Gastroesophageal sphincter (tissue), 4 donors: ENCODE measurements at regions not wholly inside any gene's neighbourhood (a gene's known extent, or its start where the extent isn't known, plus 50 kb on each side); places are given as distances from the start of the nearest gene placed in this dataset.

ENCODE experiments used
- ATAC-seq: fragments of 150-250 bp; one replicate; pipeline ENCODE4 v1.9.1; 2016; ENCODE audit warnings: mild to moderate bottlenecking, moderate library complexity
- H3K27ac ChIP-seq, 4 donors: fragments of 200-600 bp; sonication (generic) in 3 of 4; 1 replicate in 3 of 4; 2 replicates in 1 of 4; pipeline ENCODE4 v1.5.1; 2016 to 2019
- H3K27me3 ChIP-seq: fragments of 200-600 bp; sonication (generic); one replicate; pipeline ENCODE4 v1.5.1; 2019
- H3K36me3 ChIP-seq, 2 donors: fragments of 200-600 bp; sonication (generic); one replicate each; pipeline ENCODE4 v1.5.1; 2019; ENCODE audit warnings: control low read depth in 1 of 2
- H3K4me1 ChIP-seq, 3 donors: fragments of 200-600 bp; sonication (generic); 1 replicate in 2 of 3; 2 replicates in 1 of 3; pipeline ENCODE4 v1.5.1; 2016 to 2019; ENCODE audit warnings: control low read depth in 2 of 3
- H3K4me3 ChIP-seq, 2 donors: fragments of 200-600 bp; sonication (generic); one replicate each; pipeline ENCODE4 v1.5.1; 2019; ENCODE audit warnings: mild to moderate bottlenecking in 1 of 2, moderate library complexity in 1 of 2
- H3K9me3 ChIP-seq, 3 donors: fragments of 200-600 bp; sonication (generic); one replicate each; pipeline ENCODE4 v1.5.1; 2017 to 2019; ENCODE audit warnings: control low read depth in 2 of 3
- EP300 ChIP-seq: sonication (generic); formaldehyde crosslinking; IDR thresholded peaks from one replicate; pipeline ENCODE4 v1.6.1; 2017; ENCODE audit warnings: antibody characterized with exemption, mild to moderate bottlenecking
- POLR2A ChIP-seq, 2 donors: fragments of 450-650 bp; IDR thresholded peaks; one replicate each; pipeline ENCODE4 v1.6.1; 2017; ENCODE audit warnings: antibody characterized with exemption in 2 of 2, mild to moderate bottlenecking in 2 of 2, moderate library complexity in 1 of 2
- POLR2AphosphoS5 ChIP-seq: sonication (generic); formaldehyde crosslinking; IDR thresholded peaks from one replicate; pipeline ENCODE4 v1.6.1; 2017; ENCODE audit warnings: antibody characterized with exemption
- WGBS, 2 donors: methylation state at CpG; one replicate each; pipeline ENCODE4 v1.1.5; 2018; ENCODE audit warnings: low coverage in 1 of 2; 5-methylcytosine and 5-hydroxymethylcytosine counted together
- TF ChIP-seq, protein P1 (sequence below), 4 experiments: fragments of 200-600 bp in 2 of 4; fragments of 450-650 bp in 2 of 4; sonication (generic) in 1 of 4; IDR thresholded peaks; one replicate each; pipeline ENCODE4 v1.5.1; 2017 to 2019; ENCODE audit warnings: antibody characterized with exemption in 4 of 4, mild to moderate bottlenecking in 2 of 4, moderate library complexity in 2 of 4

DNA sequence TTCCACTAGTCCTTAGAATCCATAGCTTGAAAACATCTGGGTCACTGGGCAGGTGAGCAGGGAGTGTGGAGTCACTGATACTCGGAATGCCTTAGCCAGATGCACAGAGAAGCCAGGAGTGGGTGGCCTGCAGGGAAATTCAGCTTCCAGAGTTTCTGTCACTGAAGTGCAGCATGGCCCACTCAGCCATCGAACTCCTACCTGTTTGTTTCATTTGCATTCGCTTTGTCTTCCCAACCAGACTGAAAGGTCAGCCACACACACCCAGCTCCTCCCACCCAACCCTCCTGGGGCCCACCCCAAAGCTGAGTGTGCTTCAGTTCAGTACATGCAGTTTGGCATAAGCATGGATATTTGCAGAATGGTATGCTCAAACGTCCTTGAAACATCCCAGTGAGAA, 124.5 kb upstream of the ATP10A start:
- no peaks in the 10 kb centered on the region for H3K36me3 ChIP-seq
- no peak for ATAC-seq
- H3K27me3 ChIP-seq, result no peaks in the 10 kb centered on the region
- no peaks in the 10 kb centered on the region for H3K9me3 ChIP-seq
- H3K4me1 ChIP-seq, result no peaks in the 10 kb centered on the region
- no peak overlapping the region for H3K27ac ChIP-seq
- no peak for TF ChIP-seq EP300
- TF ChIP-seq POLR2AphosphoS5, result no peak
- TF ChIP-seq POLR2A (IDR thresholded peaks at IDR 0.05), result no peak
- TF ChIP-seq, protein P1, sequence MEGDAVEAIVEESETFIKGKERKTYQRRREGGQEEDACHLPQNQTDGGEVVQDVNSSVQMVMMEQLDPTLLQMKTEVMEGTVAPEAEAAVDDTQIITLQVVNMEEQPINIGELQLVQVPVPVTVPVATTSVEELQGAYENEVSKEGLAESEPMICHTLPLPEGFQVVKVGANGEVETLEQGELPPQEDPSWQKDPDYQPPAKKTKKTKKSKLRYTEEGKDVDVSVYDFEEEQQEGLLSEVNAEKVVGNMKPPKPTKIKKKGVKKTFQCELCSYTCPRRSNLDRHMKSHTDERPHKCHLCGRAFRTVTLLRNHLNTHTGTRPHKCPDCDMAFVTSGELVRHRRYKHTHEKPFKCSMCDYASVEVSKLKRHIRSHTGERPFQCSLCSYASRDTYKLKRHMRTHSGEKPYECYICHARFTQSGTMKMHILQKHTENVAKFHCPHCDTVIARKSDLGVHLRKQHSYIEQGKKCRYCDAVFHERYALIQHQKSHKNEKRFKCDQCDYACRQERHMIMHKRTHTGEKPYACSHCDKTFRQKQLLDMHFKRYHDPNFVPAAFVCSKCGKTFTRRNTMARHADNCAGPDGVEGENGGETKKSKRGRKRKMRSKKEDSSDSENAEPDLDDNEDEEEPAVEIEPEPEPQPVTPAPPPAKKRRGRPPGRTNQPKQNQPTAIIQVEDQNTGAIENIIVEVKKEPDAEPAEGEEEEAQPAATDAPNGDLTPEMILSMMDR (IDR thresholded peaks at IDR 0.05), result no peak
- WGBS, 2 donors, result 40 to 57% methylated on average over 1 to 3 of the region's 4 CpGs
- no peak overlapping the region for H3K4me3 ChIP-seq

DNA sequence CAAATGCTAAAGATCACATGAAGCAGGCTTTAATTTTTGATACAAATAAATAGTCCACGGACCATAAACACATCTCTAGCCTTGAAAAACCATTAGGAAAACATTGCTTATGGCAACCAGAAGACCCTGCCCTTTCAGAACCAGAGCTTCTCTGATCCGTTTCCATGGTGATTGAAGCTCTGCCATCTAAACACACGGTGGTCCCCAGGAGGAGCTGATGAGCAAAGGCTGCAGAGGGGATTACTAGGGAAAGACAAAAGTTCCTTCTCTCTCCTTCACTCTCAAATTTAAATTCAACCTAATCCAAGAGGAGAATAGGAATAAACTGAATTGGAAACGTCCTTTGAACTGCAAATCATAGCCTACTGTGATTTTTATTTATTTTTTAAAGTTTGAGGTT, 122.0 kb upstream of the ATP10A start:
- Histone ChIP-seq H3K9me3 (no peaks in the 10 kb centered on the region), H3K36me3 (no peaks in the 10 kb centered on the region), H3K27ac (no peak overlapping the region), H3K4me3 (no peak overlapping the region), H3K27me3 (no peaks in the 10 kb centered on the region), H3K4me1 (no peaks in the 10 kb centered on the region)
- TF ChIP-seq POLR2A (IDR thresholded peaks at IDR 0.05) (no peak), POLR2AphosphoS5 (no peak), EP300 (no peak)
- TF ChIP-seq, protein P1 (IDR thresholded peaks at IDR 0.05), result no peak
- WGBS, 2 donors, result 17 to 38% methylated on average over 4 of the region's 4 CpGs
- ATAC-seq, result no peak

DNA sequence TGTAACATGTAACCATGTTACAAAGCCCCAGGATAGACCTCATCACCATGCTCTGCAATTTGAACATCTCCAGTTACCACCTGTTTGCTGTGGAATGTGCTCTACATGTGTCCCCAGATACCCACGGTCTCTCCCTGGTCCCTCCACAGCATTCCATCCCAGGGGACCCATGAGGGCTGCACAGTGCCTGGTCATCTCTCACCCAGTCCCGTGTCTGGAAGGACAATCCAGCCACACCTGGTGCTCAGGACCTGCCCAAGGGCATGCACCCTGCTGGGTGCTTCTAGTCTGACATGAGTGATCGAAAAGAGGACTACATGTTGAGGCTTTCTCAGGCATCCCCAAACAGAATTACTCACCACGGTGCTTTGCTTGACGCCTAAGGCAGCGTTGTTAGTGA, 119.6 kb upstream of the ATP10A start:
- H3K27me3 ChIP-seq, result no peaks in the 10 kb centered on the region
- no peaks in the 10 kb centered on the region for H3K36me3 ChIP-seq
- ATAC-seq, result no peak
- no peaks in the 10 kb centered on the region for H3K4me1 ChIP-seq
- H3K4me3 ChIP-seq, result no peak overlapping the region
- H3K27ac ChIP-seq, result no peak overlapping the region
- TF ChIP-seq POLR2A (IDR thresholded peaks at IDR 0.05), result no peak
- TF ChIP-seq, protein P1 (IDR thresholded peaks at IDR 0.05), result no peak
- TF ChIP-seq EP300, result no peak
- WGBS, 2 donors, result 66% methylated on average over 4 of the region's 6 CpGs; no CpG with 5 or more reads in 1 of the 2 donors
- no peaks in the 10 kb centered on the region for H3K9me3 ChIP-seq

DNA sequence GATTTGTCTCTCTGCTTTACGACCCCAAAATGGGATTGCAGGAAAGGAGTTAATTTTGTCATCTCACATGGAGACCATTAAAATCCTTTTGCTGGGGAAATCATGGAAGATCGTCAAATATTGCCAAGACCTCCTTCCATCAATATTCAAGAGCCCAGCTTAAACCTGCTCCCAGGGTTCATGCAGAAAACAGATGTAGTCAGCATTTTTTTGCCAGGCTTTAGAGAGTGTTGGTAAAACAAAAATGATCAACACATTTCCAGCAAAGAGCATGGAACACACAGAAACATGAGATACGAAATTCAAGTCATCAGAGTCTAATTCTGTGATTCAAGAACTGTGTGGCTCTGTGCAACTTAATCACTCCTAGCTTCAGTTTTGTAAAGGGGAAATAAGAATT, 118.0 kb upstream of the ATP10A start:
- Histone ChIP-seq H3K36me3 (no peaks in the 10 kb centered on the region), H3K4me3 (no peak overlapping the region), H3K4me1 (no peaks in the 10 kb centered on the region), H3K27me3 (no peaks in the 10 kb centered on the region), H3K9me3 (no peaks in the 10 kb centered on the region), H3K27ac (no peak overlapping the region)
- ATAC-seq, result no peak
- 64 to 85% methylated on average over 2 to 3 of the region's 3 CpGs for WGBS, 2 donors
- TF ChIP-seq POLR2A (IDR thresholded peaks at IDR 0.05) (no peak), POLR2AphosphoS5 (no peak)

DNA sequence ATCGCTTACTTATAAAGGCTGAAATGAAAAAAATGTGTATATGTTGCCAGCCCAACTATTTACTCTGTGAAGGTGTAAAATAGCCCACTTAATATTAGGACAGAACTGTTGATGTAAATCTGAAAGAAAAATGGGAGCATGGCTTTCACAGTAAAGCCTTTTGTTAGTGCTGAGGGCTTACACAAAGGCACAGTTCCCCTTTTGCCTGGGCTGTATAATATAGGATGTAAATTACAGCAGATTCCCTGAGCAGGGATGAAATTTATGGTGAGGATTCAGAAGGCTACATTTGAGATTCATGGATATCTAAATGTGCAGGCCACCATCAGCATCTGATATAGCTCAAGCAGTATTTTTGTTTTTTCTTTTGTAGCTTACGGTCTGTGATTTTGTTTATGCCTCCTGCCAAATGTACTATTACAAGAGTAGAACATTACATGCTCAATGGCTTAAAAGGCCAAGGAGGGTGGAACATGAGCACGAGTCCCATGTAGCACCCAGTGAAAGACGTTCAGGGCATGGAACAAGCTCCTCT, 109.1 kb upstream of the ATP10A start:
- no peak for TF ChIP-seq EP300
- no peak for TF ChIP-seq POLR2A (IDR thresholded peaks at IDR 0.05)
- TF ChIP-seq, protein P1 (IDR thresholded peaks at IDR 0.05), result no peak
- TF ChIP-seq POLR2AphosphoS5, result no peak
- peaks cover 0 to 45% (median 0%) of the 10 kb centered on the region in 3 donors for H3K4me1 ChIP-seq
- H3K4me3 ChIP-seq, result no peak overlapping the region
- no peaks in the 10 kb centered on the region for H3K27me3 ChIP-seq
- H3K36me3 ChIP-seq, result no peaks in the 10 kb centered on the region
- no peak for ATAC-seq
- H3K9me3 ChIP-seq, result no peaks in the 10 kb centered on the region
- WGBS, 2 donors, result 46 to 60% methylated on average over 3 to 4 of the region's 4 CpGs
- peak overlapping the region in 2 of 4 donors; percentile 77 to 79 for H3K27ac ChIP-seq
